ENCODE measurements at regions not wholly inside any gene's neighbourhood (a gene's known extent, or its start where the extent isn't known, plus 50 kb on each side); places are given as distances from the start of the nearest gene placed in this dataset.

- no peak for DNase-seq (ENCODE audit: low spot score)
- Mint-ChIP-seq H3K4me3 (ENCODE audit: unreplicated experiment) (no peak overlapping the region), H3K9me3 (ENCODE audit: low read depth) (peaks cover 2% of the 10 kb centered on the region), H3K27me3 (ENCODE audit: low read depth) (peaks cover 14% of the 10 kb centered on the region), H3K36me3 (ENCODE audit: low read depth) (no peaks in the 10 kb centered on the region), H3K4me1 (ENCODE audit: low read depth) (no peaks in the 10 kb centered on the region), H3K27ac (ENCODE audit: unreplicated experiment) (no peak overlapping the region)
- TF ChIP-seq, protein P1, sequence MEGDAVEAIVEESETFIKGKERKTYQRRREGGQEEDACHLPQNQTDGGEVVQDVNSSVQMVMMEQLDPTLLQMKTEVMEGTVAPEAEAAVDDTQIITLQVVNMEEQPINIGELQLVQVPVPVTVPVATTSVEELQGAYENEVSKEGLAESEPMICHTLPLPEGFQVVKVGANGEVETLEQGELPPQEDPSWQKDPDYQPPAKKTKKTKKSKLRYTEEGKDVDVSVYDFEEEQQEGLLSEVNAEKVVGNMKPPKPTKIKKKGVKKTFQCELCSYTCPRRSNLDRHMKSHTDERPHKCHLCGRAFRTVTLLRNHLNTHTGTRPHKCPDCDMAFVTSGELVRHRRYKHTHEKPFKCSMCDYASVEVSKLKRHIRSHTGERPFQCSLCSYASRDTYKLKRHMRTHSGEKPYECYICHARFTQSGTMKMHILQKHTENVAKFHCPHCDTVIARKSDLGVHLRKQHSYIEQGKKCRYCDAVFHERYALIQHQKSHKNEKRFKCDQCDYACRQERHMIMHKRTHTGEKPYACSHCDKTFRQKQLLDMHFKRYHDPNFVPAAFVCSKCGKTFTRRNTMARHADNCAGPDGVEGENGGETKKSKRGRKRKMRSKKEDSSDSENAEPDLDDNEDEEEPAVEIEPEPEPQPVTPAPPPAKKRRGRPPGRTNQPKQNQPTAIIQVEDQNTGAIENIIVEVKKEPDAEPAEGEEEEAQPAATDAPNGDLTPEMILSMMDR (IDR thresholded peaks at IDR 0.05), result no peak
Measured at GRCh38 chrX:124634363-124634762, 288.0 kb downstream of the SH2D1A start.

GRCh38 chrX:124641737-124642491, 295.6 kb downstream of the SH2D1A start:
- Mint-ChIP-seq H3K9me3 (ENCODE audit: low read depth) (no peaks in the 10 kb centered on the region), H3K27me3 (ENCODE audit: low read depth) (peaks cover 5% of the 10 kb centered on the region), H3K4me3 (ENCODE audit: unreplicated experiment) (no peak overlapping the region), H3K27ac (ENCODE audit: unreplicated experiment) (no peak overlapping the region), H3K4me1 (ENCODE audit: low read depth) (no peaks in the 10 kb centered on the region), H3K36me3 (ENCODE audit: low read depth) (no peaks in the 10 kb centered on the region)
- DNase-seq (ENCODE audit: low spot score), result no peak
- TF ChIP-seq, protein P1 (IDR thresholded peaks at IDR 0.05), result no peak

DNA sequence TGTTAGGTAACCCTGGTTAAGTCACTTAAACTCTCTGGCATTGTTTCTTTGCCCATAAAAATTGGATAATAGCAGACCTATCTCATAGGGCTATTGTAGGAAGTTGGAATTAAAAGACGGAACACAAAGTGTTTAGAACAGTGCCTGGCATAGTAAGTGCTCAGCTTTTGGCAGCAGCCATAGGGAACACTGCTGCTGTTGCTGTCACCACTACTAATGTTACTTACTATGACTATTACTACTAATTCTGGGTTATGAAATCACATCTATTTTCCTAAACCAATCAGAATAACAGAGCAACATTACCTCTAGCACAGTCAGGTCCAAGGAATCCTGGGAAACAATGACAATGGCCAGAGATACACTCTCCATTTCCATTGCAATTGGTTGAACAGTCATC, 300.0 kb downstream of the SH2D1A start:
- Mint-ChIP-seq H3K27me3 (ENCODE audit: low read depth) (peaks cover 8% of the 10 kb centered on the region), H3K27ac (ENCODE audit: unreplicated experiment) (no peak overlapping the region)
- TF ChIP-seq, protein P1 (IDR thresholded peaks at IDR 0.05), result no peak

DNA sequence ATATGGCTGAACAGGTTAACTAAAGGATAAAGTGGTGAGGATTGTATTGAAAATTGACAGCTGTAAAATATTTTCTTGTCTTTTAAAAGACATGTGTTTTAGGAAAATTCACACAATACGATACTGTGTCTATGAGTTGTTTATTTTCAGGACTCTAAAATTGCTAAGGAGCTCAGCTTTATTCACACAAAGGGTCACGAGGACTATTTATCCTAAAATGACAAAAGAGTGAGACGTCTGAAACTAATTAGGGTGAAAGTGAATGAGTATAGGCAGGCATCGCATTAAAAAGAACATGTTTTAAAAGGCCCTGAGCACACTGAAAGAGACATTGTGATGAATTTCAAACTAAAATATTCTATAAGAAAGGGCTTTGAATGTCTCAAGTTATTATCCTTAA, 304.7 kb downstream of the SH2D1A start:
- Mint-ChIP-seq H3K9me3 (ENCODE audit: low read depth) (no peaks in the 10 kb centered on the region), H3K4me1 (ENCODE audit: low read depth) (no peaks in the 10 kb centered on the region), H3K36me3 (ENCODE audit: low read depth) (no peaks in the 10 kb centered on the region), H3K27me3 (ENCODE audit: low read depth) (peaks cover 23% of the 10 kb centered on the region), H3K4me3 (ENCODE audit: unreplicated experiment) (no peak overlapping the region), H3K27ac (ENCODE audit: unreplicated experiment) (no peak overlapping the region)
- no peak for DNase-seq (ENCODE audit: low spot score)
- TF ChIP-seq, protein P1 (IDR thresholded peaks at IDR 0.05), result no peak

More for the DNA sequence above, 300.0 kb downstream of the SH2D1A start:
- no peaks in the 10 kb centered on the region for H3K36me3 Mint-ChIP-seq (ENCODE audit: low read depth)
- no peaks in the 10 kb centered on the region for H3K4me1 Mint-ChIP-seq (ENCODE audit: low read depth)
- H3K4me3 Mint-ChIP-seq (ENCODE audit: unreplicated experiment), result no peak overlapping the region
- no peak for DNase-seq (ENCODE audit: low spot score)
- no peaks in the 10 kb centered on the region for H3K9me3 Mint-ChIP-seq (ENCODE audit: low read depth)

DNA sequence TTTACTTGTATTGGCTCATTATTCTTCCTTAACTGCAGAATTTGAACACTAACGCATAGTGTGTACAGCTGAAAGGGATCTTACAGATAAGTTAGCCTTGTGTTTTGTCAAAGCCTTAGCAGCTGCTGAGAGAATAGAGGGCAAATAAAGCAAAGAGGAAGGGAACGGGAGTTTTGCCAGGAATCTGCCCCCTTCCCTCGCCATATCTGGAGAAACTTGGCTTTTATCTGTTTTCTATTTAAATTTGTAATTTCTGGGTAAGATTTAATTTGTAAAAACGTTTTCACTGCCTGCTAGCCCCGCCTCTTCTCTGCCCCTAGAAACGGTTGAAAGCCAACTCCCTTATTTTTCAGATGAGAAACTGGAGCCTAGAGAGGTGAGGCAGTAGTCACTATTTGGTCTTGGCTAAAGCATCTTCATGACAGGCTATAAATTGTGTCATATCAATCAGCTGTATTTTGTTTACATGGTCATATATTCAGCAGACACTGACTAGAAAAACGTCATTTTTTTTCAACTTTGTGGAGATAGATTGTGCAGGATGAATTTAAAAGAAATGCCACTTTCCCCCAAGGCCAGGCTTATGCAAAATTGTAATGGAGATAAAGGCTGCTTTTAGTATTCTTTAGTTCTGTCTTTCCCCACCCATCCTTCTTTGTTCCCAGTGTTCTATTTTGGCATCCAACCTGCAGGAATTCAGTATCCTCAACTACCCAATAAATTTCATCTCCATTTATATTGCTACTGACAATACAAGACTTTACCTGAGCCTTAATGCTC, 319.4 kb downstream of the SH2D1A start:
- H3K4me1 Mint-ChIP-seq (ENCODE audit: low read depth), result no peaks in the 10 kb centered on the region
- no peak overlapping the region for H3K27ac Mint-ChIP-seq (ENCODE audit: unreplicated experiment)
- no peaks in the 10 kb centered on the region for H3K36me3 Mint-ChIP-seq (ENCODE audit: low read depth)
- TF ChIP-seq, protein P1 (IDR thresholded peaks at IDR 0.05), result no peak
- no peak overlapping the region for H3K4me3 Mint-ChIP-seq (ENCODE audit: unreplicated experiment)
- H3K27me3 Mint-ChIP-seq (ENCODE audit: low read depth), result peaks cover 8% of the 10 kb centered on the region
- DNase-seq (ENCODE audit: low spot score), result no peak
- H3K9me3 Mint-ChIP-seq (ENCODE audit: low read depth), result no peaks in the 10 kb centered on the region
